ENCODE measurements at regions not wholly inside any gene's neighbourhood (a gene's known extent, or its start where the extent isn't known, plus 50 kb on each side); places are given as distances from the start of the nearest gene placed in this dataset.

GRCh38 chr7:46133751-46134150 is 212.7 kb upstream of the IGFBP3 start:
- no peaks in the 10 kb centered on the region for H3K36me3 Mint-ChIP-seq
- TF ChIP-seq SMAD4 (CRISPR knock-in tag; IDR thresholded peaks at IDR 0.05) (no peak), GABPB1 (CRISPR knock-in tag; IDR thresholded peaks at IDR 0.05) (no peak), EMX1 (CRISPR knock-in tag; IDR thresholded peaks at IDR 0.05) (no peak), ELF4 (CRISPR knock-in tag; IDR thresholded peaks at IDR 0.05; ENCODE audit: low read depth) (no peak), STAT6 (CRISPR knock-in tag; conservative IDR thresholded peaks at IDR 0.05; ENCODE audit: low read depth) (no peak), MLX (CRISPR knock-in tag; IDR thresholded peaks at IDR 0.05) (no peak), IRF1 (CRISPR knock-in tag; IDR thresholded peaks at IDR 0.05) (no peak), TCF7 (CRISPR knock-in tag; IDR thresholded peaks at IDR 0.05; ENCODE audit: low read depth) (no peak), ZNF263 (CRISPR knock-in tag; IDR thresholded peaks at IDR 0.05; ENCODE audit: low read depth) (no peak), CREM (CRISPR knock-in tag; IDR thresholded peaks at IDR 0.05) (no peak), CDX4 (CRISPR knock-in tag; IDR thresholded peaks at IDR 0.05; ENCODE audit: borderline replicate concordance) (no peak), AR (CRISPR knock-in tag; IDR thresholded peaks at IDR 0.05) (no peak), ZBTB43 (CRISPR knock-in tag; IDR thresholded peaks at IDR 0.05) (no peak), ZNF219 (CRISPR knock-in tag; IDR thresholded peaks at IDR 0.05; ENCODE audit: borderline replicate concordance) (no peak), KAT7 (CRISPR knock-in tag; IDR thresholded peaks at IDR 0.05; ENCODE audit: borderline replicate concordance) (no peak), CBFB (CRISPR knock-in tag; IDR thresholded peaks at IDR 0.05; ENCODE audit: low read depth) (no peak)
- H3K27me3 Mint-ChIP-seq (ENCODE audit: low read depth), result no peaks in the 10 kb centered on the region
- ChIA-PET CTCF (interaction anchor here (3.0 kb wide), 1 partner anchor 211 kb away, joined by 32 read pairs; the partner anchor contains the start of gene IGFBP3), POLR2A (no interaction called here)
- no peak overlapping the region for H3K27ac Mint-ChIP-seq
- ATAC-seq, result no peak
- H3K9me3 Mint-ChIP-seq, result peaks cover 3% of the 10 kb centered on the region; the same call in 1 of the 2 replicates
- H3K4me1 Mint-ChIP-seq, result peaks cover 7% of the 10 kb centered on the region
- DNase-seq (ENCODE audit: low spot score), result no peak
- no peak overlapping the region for H3K4me3 Mint-ChIP-seq

GRCh38 chr7:46133072-46133471 is 212.0 kb upstream of the IGFBP3 start:
- H3K36me3 Mint-ChIP-seq, result no peaks in the 10 kb centered on the region
- peaks cover 7% of the 10 kb centered on the region for H3K4me1 Mint-ChIP-seq
- no peak for DNase-seq (ENCODE audit: low spot score)
- H3K9me3 Mint-ChIP-seq, result peaks cover 3% of the 10 kb centered on the region; the same call in 1 of the 2 replicates
- no peak for ATAC-seq
- ChIA-PET CTCF (interaction anchor here (0.6 to 3.0 kb wide), 5 partner anchors 13 to 210 kb away, joined by 3 to 32 read pairs (median 5); partner anchors contain the start of gene IGFBP3), POLR2A (no interaction called here)
- TF ChIP-seq TP53 (CRISPR knock-in tag; IDR thresholded peaks at IDR 0.05) (no peak), MLX (CRISPR knock-in tag; IDR thresholded peaks at IDR 0.05) (no peak)
- H3K27me3 Mint-ChIP-seq (ENCODE audit: low read depth), result no peaks in the 10 kb centered on the region
- no peak overlapping the region for H3K27ac Mint-ChIP-seq
- H3K4me3 Mint-ChIP-seq, result no peak overlapping the region
